NOMO-1 (cell line): ENCODE measurements at regions not wholly inside any gene's neighbourhood (a gene's known extent, or its start where the extent isn't known, plus 50 kb on each side); places are given as distances from the start of the nearest gene placed in this dataset.

ENCODE experiments used
- DNase-seq, 2 experiments: peaks; one replicate each; lab custom pipeline; 2025; ENCODE audit not compliant: unreplicated experiment in 2 of 2; lab: John Stamatoyannopoulos, UW

- no peak for DNase-seq
Measured at GRCh38 chr4:20504146-20504545, 196.1 kb upstream of the PACRGL start.

DNA sequence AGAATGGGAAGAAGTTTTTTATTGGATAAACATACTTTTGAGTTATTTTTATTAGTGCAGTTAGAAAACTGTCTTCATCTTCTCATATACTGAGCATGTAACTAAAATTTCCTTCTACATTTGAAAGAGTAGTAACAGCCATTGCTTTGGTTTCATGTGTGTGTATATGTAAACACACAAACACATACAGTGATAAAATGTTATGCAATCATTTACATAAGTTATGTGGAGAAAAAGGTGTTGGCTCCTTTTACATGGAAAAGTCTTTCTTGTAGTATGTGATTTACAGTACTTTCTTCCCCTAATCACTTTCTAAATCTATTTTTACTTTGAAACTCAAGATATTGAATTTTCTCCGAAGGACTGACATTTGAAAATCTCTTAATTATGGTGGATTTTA, 194.3 kb upstream of the PACRGL start:
- DNase-seq, result no peak

DNA sequence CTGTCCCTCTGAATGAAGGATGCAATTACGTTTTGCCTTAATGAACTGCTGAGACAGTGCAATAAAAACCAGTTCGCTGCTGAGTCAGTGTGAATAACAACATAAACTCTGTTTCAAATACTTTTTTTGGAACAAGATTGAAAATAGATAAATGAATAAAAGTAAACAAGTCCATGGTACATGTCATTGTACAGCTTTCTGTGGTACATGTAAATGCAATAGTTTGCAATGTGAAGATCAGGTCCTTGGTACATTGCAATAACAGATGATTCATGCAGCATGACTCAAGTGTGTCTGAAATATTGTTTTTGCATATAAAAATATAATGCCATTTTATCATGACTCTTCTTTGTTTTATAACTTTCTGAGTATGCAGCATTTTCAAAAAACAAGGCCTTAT, 193.4 kb upstream of the PACRGL start:
- no peak for DNase-seq

GRCh38 chr4:20509315-20509714, 190.9 kb upstream of the PACRGL start:
- no peak for DNase-seq

- DNase-seq, result no peak
Measured at GRCh38 chr4:20512033-20512792, 188.0 kb upstream of the PACRGL start.

DNA sequence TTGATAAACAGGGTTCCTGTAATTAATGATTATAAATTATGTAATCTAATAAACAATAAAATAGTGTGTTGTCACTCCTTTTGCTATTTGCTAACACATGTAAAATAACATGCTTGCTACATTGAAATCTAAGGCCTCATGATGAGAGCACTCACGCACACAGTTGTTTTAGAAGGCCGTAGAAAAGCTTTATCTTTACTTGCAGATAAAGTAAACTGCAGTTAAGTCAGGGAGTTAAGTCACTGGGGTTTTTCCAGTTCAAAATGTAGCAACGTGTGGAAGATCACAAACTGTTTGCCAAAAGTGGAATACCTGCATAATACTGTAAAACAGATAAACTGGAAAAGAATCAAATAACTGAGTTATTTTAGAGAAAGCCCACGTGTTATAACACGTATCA, 187.3 kb upstream of the PACRGL start:
- DNase-seq, result no peak

GRCh38 chr4:20520901-20521300, 179.4 kb upstream of the PACRGL start:
- DNase-seq, result no peak

DNA sequence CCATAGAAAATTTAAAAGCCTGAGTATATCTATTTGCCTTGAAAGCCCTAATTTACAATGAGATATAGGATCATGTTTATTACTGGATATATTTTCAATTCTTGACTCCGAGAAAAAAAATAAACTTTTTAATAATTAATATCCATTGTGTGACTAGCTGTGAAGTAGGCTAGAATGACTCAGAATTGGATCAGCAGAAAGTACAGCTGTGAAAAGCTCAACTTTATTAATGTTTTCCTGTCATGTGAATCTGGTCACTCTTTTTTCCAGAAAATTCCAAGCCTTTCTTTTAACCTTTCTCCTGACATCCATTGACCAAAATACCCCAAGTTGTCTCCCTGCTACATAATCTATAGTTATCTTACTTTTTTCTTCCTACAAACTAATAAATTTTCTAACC, 171.8 kb upstream of the PACRGL start:
- DNase-seq, result no peak

DNA sequence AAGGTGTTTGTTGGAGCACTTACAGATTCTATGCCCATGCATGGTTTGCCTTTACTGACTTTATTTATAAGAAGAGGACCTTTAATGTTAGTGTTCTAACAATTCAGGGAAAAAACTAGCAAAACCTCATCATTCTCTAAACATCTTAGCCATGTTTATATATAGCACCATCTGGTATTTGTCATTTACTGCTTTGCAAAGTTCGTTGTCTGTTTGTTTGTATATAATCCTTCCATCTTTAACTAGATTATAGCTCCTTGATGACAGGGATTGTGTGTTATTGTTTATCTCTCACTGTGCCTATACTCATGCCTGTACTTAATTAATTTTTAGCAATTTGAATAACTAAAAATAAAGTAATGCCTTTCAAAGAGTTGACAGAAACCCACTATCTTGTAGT, 170.6 kb upstream of the PACRGL start:
- no peak for DNase-seq

DNA sequence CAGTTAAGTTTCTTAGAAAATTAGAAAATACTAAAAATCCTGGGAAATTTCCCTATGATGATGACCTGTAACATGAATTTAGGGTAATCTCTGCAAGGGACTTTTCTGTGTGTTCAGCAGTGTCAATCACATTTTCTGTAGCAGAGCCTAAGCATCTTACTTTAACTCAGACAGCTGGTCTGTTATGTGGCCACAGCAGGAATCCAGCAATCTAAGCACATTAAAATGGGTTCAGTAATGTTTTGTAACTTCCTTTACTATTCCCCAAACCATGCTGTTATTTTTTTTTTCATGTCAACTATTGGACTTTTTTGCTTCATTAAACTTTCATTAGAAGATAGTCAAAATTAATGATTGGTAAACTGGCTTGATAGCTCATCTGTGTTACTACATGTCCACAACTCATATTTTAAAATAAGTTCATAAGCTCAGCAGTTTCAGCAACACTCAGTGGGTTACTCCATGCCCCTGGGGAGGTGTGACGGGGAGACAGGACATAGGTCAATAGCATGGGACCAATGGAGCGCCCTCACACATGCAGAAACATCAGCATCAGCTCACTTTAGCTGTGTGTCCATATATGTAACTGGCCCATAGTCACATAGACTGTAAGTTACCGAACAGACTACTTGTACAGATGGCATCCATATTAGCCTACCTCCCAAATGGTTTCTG, 168.0 kb upstream of the PACRGL start:
- DNase-seq, result no peak

DNA sequence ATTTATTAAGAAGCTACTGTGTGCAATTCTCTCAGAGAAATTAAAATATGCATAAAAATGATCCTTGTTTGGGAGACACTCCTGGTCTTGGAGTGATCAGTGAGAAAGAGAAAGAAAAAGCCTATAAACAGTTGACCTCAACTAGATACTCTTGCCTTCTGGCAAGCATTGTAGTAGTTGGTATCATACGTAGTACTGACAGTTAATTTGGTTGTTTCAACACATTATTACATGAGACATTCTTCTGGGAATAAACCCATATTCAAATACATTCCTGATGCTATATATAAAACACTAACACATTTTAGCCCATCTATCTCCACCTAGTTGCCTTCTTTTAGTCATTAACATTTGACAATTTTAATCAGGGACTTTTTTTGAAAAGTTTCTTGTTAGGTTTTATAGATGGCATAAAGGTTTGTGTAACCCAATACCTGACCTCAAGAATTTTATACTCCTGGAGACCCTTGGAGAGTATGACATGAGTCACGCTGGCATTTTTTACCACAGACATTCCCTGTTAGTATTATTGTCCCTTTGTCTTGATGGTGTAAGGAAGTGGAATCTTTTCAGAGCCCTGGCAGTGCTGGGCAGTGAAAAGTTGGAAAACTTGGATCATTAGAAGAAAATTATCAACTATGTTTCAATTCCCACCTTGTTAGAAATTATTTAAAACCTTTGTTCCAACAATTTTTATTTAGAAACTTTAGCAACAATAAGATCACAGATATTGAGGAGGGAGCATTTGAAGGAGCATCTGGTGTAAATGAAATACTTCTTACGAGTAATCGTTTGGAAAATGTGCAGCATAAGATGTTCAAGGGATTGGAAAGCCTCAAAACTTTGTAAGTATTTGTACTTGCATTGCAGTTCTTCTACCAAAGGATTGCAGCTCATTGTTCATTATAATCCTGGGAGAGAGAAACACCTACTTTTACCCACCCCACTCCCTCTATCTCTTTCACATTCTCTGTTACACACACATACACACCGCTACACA, 167.1 kb upstream of the PACRGL start:
- DNase-seq, result no peak

DNA sequence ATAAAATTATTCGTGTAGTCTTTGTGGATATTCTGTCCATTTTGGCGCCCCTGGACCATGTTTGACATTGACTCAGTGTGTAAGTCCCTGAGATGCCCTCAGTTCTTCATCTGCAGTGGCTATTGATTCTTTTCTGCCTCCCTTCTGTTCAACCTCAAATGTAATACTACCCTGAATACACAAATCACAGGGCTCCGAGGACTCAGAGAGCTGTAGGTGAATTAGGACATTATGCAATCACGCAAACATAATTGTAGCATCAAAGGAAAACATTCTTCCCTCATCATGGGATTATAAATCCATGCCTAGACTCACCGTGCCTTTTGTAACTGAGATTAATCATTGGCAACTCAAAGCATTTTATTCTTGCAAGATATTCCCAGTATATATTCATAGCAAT, 161.4 kb upstream of the PACRGL start:
- no peak for DNase-seq

DNA sequence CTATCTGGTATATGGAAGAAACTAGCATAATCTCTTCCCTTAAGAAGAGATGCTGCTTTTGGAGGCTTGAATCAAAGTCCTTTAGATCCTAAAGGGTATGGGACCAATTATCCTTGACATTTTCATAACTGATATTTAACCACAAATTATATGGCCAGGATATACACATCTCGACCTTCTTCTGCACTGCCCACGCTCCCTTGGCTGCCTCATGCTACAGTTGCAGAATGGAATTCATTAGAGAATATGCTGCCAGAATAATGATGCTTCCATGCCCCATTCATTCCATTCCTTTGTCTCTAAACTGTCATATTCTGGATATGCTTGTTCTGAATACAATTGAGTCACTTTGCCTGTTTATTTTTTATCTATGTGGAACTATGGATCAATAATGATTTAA, 157.1 kb upstream of the PACRGL start:
- no peak for DNase-seq

DNA sequence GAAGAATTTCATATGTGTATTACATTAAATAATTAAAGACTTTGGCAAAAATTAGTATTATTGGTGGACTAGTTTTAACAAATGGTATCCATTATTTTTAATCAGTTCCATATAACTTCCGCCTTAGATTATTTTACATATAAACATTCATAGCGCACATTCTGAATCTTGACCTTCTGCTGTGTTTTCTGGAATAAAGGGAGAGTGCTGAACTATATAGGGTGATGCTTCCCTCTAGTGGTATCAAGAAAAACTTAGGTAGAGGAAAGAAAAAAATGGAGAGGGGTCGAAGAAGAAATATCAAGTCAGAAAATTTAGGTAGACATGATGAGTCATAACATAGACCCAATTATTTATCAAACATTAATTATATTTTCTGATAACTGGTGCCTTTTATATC, 155.6 kb upstream of the PACRGL start:
- peak in 1 of 2 experiments; percentile 22 for DNase-seq

- no peak for DNase-seq
Measured at GRCh38 chr4:20552004-20552403, 148.3 kb upstream of the PACRGL start.

GRCh38 chr4:20554134-20554533, 146.1 kb upstream of the PACRGL start:
- no peak for DNase-seq

DNA sequence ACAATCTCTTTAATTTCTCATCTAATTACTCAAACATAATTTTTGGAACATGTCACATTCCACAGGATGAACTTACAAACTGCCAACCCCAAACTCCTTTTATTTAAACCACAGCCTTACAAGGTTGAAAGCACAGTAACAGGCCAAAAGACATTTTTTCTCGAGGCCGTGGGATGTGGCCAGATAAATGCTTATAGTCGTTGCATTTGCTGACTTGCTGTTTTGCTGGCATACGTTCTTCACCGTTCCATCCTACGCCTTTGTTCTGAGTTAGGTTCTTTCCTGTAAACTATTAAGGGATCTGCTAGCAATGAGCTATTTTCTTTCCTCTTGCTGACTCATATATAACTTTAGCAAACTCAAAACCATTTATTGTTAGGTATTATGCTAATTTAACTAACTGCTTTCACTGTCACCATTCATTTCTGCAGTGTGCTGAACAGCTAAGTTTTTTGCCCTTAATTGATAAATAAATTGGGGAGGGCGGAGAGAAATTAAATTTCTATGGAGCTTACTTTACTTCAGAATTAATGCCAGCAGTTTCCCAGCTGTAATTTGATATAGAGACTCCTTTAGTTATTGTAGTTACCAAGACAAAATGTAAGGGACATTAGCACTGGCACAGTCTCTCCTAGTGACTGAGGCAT, 135.1 kb upstream of the PACRGL start:
- no peak for DNase-seq

- DNase-seq, result peak; percentile 28 to 75
Measured at GRCh38 chr4:20570981-20571715, 129.1 kb upstream of the PACRGL start.

DNA sequence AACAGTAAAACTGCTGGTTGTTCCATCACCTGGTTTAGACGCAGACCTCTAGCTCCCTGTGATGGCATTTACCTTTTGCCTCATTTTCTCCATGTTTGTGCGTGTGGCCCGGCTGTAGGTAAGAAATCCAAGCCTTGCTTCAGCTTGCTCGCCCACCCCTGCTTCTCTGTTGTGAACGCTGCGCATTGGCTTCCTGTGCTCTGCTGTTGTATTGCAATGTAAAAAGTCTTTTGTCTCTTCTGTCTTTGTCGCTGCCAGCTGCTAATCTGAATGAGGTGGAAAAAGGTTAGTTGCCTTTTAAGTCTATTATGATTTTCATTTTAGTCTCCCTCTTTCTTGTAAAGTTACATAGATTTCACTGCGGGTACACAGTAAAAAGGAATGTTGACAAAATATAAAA, 127.3 kb upstream of the PACRGL start:
- DNase-seq, result no peak

- DNase-seq, result no peak
Measured at GRCh38 chr4:20574986-20575385, 125.3 kb upstream of the PACRGL start.
